ENCODE measurements at regions not wholly inside any gene's neighbourhood (a gene's known extent, or its start where the extent isn't known, plus 50 kb on each side); places are given as distances from the start of the nearest gene placed in this dataset.

- Histone ChIP-seq H3K9me2 (ENCODE audit: insufficient read depth, low read length) (no peaks in the 10 kb centered on the region), H2AFZ (ENCODE audit: low read depth, low read length) (no peak overlapping the region), H3K27me3 (ENCODE audit: insufficient read depth, low read depth, low read length) (no peaks in the 10 kb centered on the region), H3K9me3 (ENCODE audit: low read length) (no peaks in the 10 kb centered on the region), H3F3A (ENCODE audit: insufficient read depth, low read length, poor library complexity, severe bottlenecking) (no peaks in the 10 kb centered on the region), H3K9ac (ENCODE audit: low read length) (no peak overlapping the region), H3K36me3 (ENCODE audit: insufficient read depth, low read length) (no peaks in the 10 kb centered on the region), H3K79me2 (replicated peaks; ENCODE audit: insufficient read depth, low read length) (no peaks in the 10 kb centered on the region), H3K27ac (ENCODE audit: low read length) (no peak overlapping the region), H3K4me2 (ENCODE audit: low read length) (no peak overlapping the region), H3K4me3 (ENCODE audit: low read length) (no peak overlapping the region), H4K20me1 (ENCODE audit: insufficient read depth) (no peaks in the 10 kb centered on the region)
- TF ChIP-seq POLR2AphosphoS5 (IDR thresholded peaks at IDR 0.05) (no peak), TAF1 (IDR thresholded peaks at IDR 0.05; ENCODE audit: low read depth) (no peak), SMC3 (conservative IDR thresholded peaks at IDR 0.05; ENCODE audit: poor library complexity) (no peak), RAD21 (conservative IDR thresholded peaks at IDR 0.05) (no peak), EP300 (conservative IDR thresholded peaks at IDR 0.05; ENCODE audit: poor library complexity, severe bottlenecking) (no peak), MXI1 (conservative IDR thresholded peaks at IDR 0.05; ENCODE audit: poor library complexity, severe bottlenecking) (no peak), EZH2 (IDR thresholded peaks at IDR 0.05; ENCODE audit: borderline replicate concordance, insufficient read depth, low read length, poor library complexity, severe bottlenecking) (no peak), REST (IDR thresholded peaks at IDR 0.05; ENCODE audit: borderline replicate concordance) (no peak)
- TF ChIP-seq, protein P1, sequence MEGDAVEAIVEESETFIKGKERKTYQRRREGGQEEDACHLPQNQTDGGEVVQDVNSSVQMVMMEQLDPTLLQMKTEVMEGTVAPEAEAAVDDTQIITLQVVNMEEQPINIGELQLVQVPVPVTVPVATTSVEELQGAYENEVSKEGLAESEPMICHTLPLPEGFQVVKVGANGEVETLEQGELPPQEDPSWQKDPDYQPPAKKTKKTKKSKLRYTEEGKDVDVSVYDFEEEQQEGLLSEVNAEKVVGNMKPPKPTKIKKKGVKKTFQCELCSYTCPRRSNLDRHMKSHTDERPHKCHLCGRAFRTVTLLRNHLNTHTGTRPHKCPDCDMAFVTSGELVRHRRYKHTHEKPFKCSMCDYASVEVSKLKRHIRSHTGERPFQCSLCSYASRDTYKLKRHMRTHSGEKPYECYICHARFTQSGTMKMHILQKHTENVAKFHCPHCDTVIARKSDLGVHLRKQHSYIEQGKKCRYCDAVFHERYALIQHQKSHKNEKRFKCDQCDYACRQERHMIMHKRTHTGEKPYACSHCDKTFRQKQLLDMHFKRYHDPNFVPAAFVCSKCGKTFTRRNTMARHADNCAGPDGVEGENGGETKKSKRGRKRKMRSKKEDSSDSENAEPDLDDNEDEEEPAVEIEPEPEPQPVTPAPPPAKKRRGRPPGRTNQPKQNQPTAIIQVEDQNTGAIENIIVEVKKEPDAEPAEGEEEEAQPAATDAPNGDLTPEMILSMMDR (IDR thresholded peaks at IDR 0.05; ENCODE audit: poor library complexity, severe bottlenecking): no peak
Observed at GRCh38 chr9:106207298-106207697, 513.0 kb downstream of the TMEM38B start.

GRCh38 chr9:106218427-106218826, 524.1 kb downstream of the TMEM38B start:
- Histone ChIP-seq H3K79me2 (replicated peaks; ENCODE audit: insufficient read depth, low read length) (no peaks in the 10 kb centered on the region), H3K9ac (ENCODE audit: low read length) (no peak overlapping the region), H3K27ac (ENCODE audit: low read length) (no peak overlapping the region), H3K27me3 (ENCODE audit: insufficient read depth, low read depth, low read length) (no peaks in the 10 kb centered on the region), H3K9me3 (ENCODE audit: low read length) (no peaks in the 10 kb centered on the region), H3K4me3 (ENCODE audit: low read length) (no peak overlapping the region), H3K36me3 (ENCODE audit: insufficient read depth, low read length) (no peaks in the 10 kb centered on the region), H3K9me2 (ENCODE audit: insufficient read depth, low read length) (no peaks in the 10 kb centered on the region), H3F3A (ENCODE audit: insufficient read depth, low read length, poor library complexity, severe bottlenecking) (no peaks in the 10 kb centered on the region), H3K4me2 (ENCODE audit: low read length) (no peak overlapping the region), H4K20me1 (ENCODE audit: insufficient read depth) (no peaks in the 10 kb centered on the region), H2AFZ (ENCODE audit: low read depth, low read length) (no peak overlapping the region)
- TF ChIP-seq EZH2 (IDR thresholded peaks at IDR 0.05; ENCODE audit: borderline replicate concordance, insufficient read depth, low read length, poor library complexity, severe bottlenecking) (no peak), RAD21 (conservative IDR thresholded peaks at IDR 0.05) (no peak), SMC3 (conservative IDR thresholded peaks at IDR 0.05; ENCODE audit: poor library complexity) (no peak), REST (IDR thresholded peaks at IDR 0.05; ENCODE audit: borderline replicate concordance) (no peak), MXI1 (conservative IDR thresholded peaks at IDR 0.05; ENCODE audit: poor library complexity, severe bottlenecking) (no peak), POLR2AphosphoS5 (IDR thresholded peaks at IDR 0.05) (no peak), EP300 (conservative IDR thresholded peaks at IDR 0.05; ENCODE audit: poor library complexity, severe bottlenecking) (no peak), TAF1 (IDR thresholded peaks at IDR 0.05; ENCODE audit: low read depth) (no peak)
- TF ChIP-seq, protein P1 (IDR thresholded peaks at IDR 0.05; ENCODE audit: poor library complexity, severe bottlenecking): no peak

Measured in neural cell (in vitro differentiated cells).